ENCODE measurements at regions not wholly inside any gene's neighbourhood (a gene's known extent, or its start where the extent isn't known, plus 50 kb on each side); places are given as distances from the start of the nearest gene placed in this dataset.

DNA sequence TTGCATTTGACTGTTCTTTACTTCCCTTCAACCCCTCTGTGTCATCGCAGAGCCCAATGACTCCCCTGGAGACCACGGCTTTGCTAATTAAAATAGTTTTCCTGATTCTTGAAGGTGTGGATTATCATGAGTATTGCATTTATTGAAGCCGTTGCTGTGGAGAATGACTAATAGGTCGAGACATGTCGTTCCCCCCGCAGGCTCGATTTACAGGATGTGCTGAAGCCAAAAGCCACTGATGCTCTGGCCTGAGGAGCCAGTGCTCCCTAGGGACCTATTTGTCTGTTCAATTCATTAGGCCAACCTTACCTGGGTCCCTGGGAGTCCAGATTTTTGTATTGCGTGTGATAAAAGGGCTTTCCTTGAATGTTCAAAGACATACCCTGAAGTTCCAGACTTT, 102.3 kb downstream of the NPTX2 start:
- no peak overlapping the region for H3K4me2 ChIP-seq (ENCODE audit: low read length)
- TF ChIP-seq POLR2AphosphoS5 (IDR thresholded peaks at IDR 0.05) = no peak
- TF ChIP-seq, protein P1, sequence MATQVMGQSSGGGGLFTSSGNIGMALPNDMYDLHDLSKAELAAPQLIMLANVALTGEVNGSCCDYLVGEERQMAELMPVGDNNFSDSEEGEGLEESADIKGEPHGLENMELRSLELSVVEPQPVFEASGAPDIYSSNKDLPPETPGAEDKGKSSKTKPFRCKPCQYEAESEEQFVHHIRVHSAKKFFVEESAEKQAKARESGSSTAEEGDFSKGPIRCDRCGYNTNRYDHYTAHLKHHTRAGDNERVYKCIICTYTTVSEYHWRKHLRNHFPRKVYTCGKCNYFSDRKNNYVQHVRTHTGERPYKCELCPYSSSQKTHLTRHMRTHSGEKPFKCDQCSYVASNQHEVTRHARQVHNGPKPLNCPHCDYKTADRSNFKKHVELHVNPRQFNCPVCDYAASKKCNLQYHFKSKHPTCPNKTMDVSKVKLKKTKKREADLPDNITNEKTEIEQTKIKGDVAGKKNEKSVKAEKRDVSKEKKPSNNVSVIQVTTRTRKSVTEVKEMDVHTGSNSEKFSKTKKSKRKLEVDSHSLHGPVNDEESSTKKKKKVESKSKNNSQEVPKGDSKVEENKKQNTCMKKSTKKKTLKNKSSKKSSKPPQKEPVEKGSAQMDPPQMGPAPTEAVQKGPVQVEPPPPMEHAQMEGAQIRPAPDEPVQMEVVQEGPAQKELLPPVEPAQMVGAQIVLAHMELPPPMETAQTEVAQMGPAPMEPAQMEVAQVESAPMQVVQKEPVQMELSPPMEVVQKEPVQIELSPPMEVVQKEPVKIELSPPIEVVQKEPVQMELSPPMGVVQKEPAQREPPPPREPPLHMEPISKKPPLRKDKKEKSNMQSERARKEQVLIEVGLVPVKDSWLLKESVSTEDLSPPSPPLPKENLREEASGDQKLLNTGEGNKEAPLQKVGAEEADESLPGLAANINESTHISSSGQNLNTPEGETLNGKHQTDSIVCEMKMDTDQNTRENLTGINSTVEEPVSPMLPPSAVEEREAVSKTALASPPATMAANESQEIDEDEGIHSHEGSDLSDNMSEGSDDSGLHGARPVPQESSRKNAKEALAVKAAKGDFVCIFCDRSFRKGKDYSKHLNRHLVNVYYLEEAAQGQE (IDR thresholded peaks at IDR 0.05; ENCODE audit: borderline replicate concordance) = no peak
- no peak for TF ChIP-seq EP300 (conservative IDR thresholded peaks at IDR 0.05; ENCODE audit: poor library complexity, severe bottlenecking)
- TF ChIP-seq SMC3 (conservative IDR thresholded peaks at IDR 0.05; ENCODE audit: poor library complexity) = no peak
- no peak for TF ChIP-seq EZH2 (IDR thresholded peaks at IDR 0.05; ENCODE audit: borderline replicate concordance, insufficient read depth, low read length, poor library complexity, severe bottlenecking)
- TF ChIP-seq, protein P2, sequence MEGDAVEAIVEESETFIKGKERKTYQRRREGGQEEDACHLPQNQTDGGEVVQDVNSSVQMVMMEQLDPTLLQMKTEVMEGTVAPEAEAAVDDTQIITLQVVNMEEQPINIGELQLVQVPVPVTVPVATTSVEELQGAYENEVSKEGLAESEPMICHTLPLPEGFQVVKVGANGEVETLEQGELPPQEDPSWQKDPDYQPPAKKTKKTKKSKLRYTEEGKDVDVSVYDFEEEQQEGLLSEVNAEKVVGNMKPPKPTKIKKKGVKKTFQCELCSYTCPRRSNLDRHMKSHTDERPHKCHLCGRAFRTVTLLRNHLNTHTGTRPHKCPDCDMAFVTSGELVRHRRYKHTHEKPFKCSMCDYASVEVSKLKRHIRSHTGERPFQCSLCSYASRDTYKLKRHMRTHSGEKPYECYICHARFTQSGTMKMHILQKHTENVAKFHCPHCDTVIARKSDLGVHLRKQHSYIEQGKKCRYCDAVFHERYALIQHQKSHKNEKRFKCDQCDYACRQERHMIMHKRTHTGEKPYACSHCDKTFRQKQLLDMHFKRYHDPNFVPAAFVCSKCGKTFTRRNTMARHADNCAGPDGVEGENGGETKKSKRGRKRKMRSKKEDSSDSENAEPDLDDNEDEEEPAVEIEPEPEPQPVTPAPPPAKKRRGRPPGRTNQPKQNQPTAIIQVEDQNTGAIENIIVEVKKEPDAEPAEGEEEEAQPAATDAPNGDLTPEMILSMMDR (IDR thresholded peaks at IDR 0.05; ENCODE audit: poor library complexity, severe bottlenecking) = no peak
- no peak for TF ChIP-seq MXI1 (conservative IDR thresholded peaks at IDR 0.05; ENCODE audit: poor library complexity, severe bottlenecking)

DNA sequence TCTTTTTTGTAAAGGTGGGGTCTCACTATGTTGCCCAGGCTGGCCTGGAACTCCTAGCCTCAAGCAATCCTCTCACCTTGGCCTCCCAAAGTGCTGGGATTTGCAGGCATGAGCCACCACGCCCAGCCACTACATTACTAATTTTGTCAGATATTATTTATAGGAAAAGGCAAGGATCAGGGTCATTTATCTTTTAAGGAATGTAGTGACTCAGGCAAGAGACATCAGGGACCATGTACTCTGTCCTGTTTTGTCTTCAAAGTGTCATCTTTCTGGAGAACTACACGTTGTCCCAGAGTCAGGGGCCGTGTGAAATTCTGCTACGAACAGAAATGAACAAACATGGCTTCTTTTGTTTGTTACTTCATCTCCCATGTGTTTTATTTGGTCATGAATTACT, 105.3 kb downstream of the NPTX2 start:
- Histone ChIP-seq H3K9ac (ENCODE audit: low read length) (no peak overlapping the region), H3K79me2 (replicated peaks; ENCODE audit: insufficient read depth, low read length) (no peaks in the 10 kb centered on the region), H2AFZ (ENCODE audit: low read depth, low read length) (no peak overlapping the region), H3K4me3 (ENCODE audit: low read length) (no peak overlapping the region), H3K9me2 (ENCODE audit: insufficient read depth, low read length) (no peaks in the 10 kb centered on the region), H3K9me3 (ENCODE audit: low read length) (no peaks in the 10 kb centered on the region), H4K20me1 (ENCODE audit: insufficient read depth) (no peaks in the 10 kb centered on the region), H3K4me2 (ENCODE audit: low read length) (no peak overlapping the region), H3K27ac (ENCODE audit: low read length) (no peak overlapping the region), H3F3A (ENCODE audit: insufficient read depth, low read length, poor library complexity, severe bottlenecking) (no peaks in the 10 kb centered on the region), H3K27me3 (ENCODE audit: insufficient read depth, low read depth, low read length) (no peaks in the 10 kb centered on the region), H3K36me3 (ENCODE audit: insufficient read depth, low read length) (no peaks in the 10 kb centered on the region)
- TF ChIP-seq SMC3 (conservative IDR thresholded peaks at IDR 0.05; ENCODE audit: poor library complexity) (no peak), MXI1 (conservative IDR thresholded peaks at IDR 0.05; ENCODE audit: poor library complexity, severe bottlenecking) (no peak)

More for the DNA sequence above, 102.3 kb downstream of the NPTX2 start:
- Histone ChIP-seq H3K27me3 (ENCODE audit: insufficient read depth, low read depth, low read length) (no peaks in the 10 kb centered on the region), H2AFZ (ENCODE audit: low read depth, low read length) (no peak overlapping the region), H3K36me3 (ENCODE audit: insufficient read depth, low read length) (no peaks in the 10 kb centered on the region), H4K20me1 (ENCODE audit: insufficient read depth) (no peaks in the 10 kb centered on the region), H3F3A (ENCODE audit: insufficient read depth, low read length, poor library complexity, severe bottlenecking) (no peaks in the 10 kb centered on the region), H3K9ac (ENCODE audit: low read length) (no peak overlapping the region), H3K79me2 (replicated peaks; ENCODE audit: insufficient read depth, low read length) (no peaks in the 10 kb centered on the region), H3K9me3 (ENCODE audit: low read length) (no peaks in the 10 kb centered on the region), H3K27ac (ENCODE audit: low read length) (no peak overlapping the region), H3K9me2 (ENCODE audit: insufficient read depth, low read length) (no peaks in the 10 kb centered on the region), H3K4me3 (ENCODE audit: low read length) (no peak overlapping the region)

DNA sequence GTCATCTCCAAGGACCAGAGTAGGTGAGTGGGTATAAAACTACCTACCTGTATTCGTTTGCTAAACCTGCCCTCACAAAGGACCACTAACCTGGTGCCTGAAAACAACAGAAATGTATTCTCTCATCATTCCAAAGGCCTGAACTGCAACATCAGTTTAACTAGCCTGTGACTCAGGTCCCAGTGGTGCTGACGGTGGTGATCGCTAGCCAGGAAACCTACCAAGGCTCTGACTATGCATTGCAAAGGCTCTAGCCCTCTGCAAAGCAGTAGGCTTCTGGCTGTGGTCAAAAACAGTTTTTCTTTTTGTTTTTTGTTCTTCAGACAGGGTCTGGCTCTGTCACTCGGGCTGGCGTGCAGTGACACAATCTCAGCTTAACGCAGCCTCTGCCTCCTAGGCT, 107.5 kb downstream of the NPTX2 start:
- no peaks in the 10 kb centered on the region for H3K9me2 ChIP-seq (ENCODE audit: insufficient read depth, low read length)
- no peak overlapping the region for H3K9ac ChIP-seq (ENCODE audit: low read length)
- no peak overlapping the region for H3K27ac ChIP-seq (ENCODE audit: low read length)
- no peaks in the 10 kb centered on the region for H3K9me3 ChIP-seq (ENCODE audit: low read length)
- H3K4me2 ChIP-seq (ENCODE audit: low read length) = no peak overlapping the region
- TF ChIP-seq, protein P2 (IDR thresholded peaks at IDR 0.05; ENCODE audit: poor library complexity, severe bottlenecking) = no peak
- TF ChIP-seq MXI1 (conservative IDR thresholded peaks at IDR 0.05; ENCODE audit: poor library complexity, severe bottlenecking) = no peak
- TF ChIP-seq, protein P1 (IDR thresholded peaks at IDR 0.05; ENCODE audit: borderline replicate concordance) = no peak
- no peaks in the 10 kb centered on the region for H3F3A ChIP-seq (ENCODE audit: insufficient read depth, low read length, poor library complexity, severe bottlenecking)
- H4K20me1 ChIP-seq (ENCODE audit: insufficient read depth) = no peaks in the 10 kb centered on the region
- H2AFZ ChIP-seq (ENCODE audit: low read depth, low read length) = no peak overlapping the region
- no peak overlapping the region for H3K4me3 ChIP-seq (ENCODE audit: low read length)
- no peaks in the 10 kb centered on the region for H3K36me3 ChIP-seq (ENCODE audit: insufficient read depth, low read length)
- H3K27me3 ChIP-seq (ENCODE audit: insufficient read depth, low read depth, low read length) = no peaks in the 10 kb centered on the region
- H3K79me2 ChIP-seq (replicated peaks; ENCODE audit: insufficient read depth, low read length) = no peaks in the 10 kb centered on the region

Data from neural cell (in vitro differentiated cells).